ENCODE measurements at regions not wholly inside any gene's neighbourhood (a gene's known extent, or its start where the extent isn't known, plus 50 kb on each side); places are given as distances from the start of the nearest gene placed in this dataset.

GRCh38 chr10:111347386-111348013 lies 270.7 kb downstream of the ADRA2A start:
- intact Hi-C loops (cut with micrococcal nuclease) (no loop called here), dilution Hi-C loops (cut with MboI; ENCODE audit: extremely low pct_ligation_motif_present, low sequenced_read_pairs) (no loop called here)
- TF ChIP-seq JUN (IDR thresholded peaks at IDR 0.05; ENCODE audit: borderline replicate concordance, insufficient read depth, insufficient read length, low read depth) (no peak), FOS (IDR thresholded peaks at IDR 0.05; ENCODE audit: borderline replicate concordance, insufficient read depth, low read length) (no peak), MAX (IDR thresholded peaks at IDR 0.05; ENCODE audit: insufficient read depth, insufficient read length) (no peak), POLR2AphosphoS5 (IDR thresholded peaks at IDR 0.05; ENCODE audit: insufficient read depth, low read depth, low read length) (no peak), EZH2 (IDR thresholded peaks at IDR 0.05; ENCODE audit: borderline replicate concordance, low read depth, low read length, severe bottlenecking) (no peak), MYC (IDR thresholded peaks at IDR 0.05; ENCODE audit: low read depth, low read length) (no peak), CTCF (IDR thresholded peaks at IDR 0.05; ENCODE audit: extremely low read depth in 1 of 2, insufficient read depth in 1 of 2, low read depth in 1 of 2, low read length in 2 of 2) (no peak), GATA2 (IDR thresholded peaks at IDR 0.05; ENCODE audit: insufficient read depth, insufficient read length, low read depth, low read length) (no peak), POLR2A (IDR thresholded peaks at IDR 0.05; ENCODE audit: low read depth, low read length) (no peak)
- no peak overlapping the region for H3K9ac ChIP-seq (replicated peaks; ENCODE audit: extremely low read depth, insufficient read depth, low read length)
- no peaks in the 10 kb centered on the region for H3K79me2 ChIP-seq (ENCODE audit: control insufficient read depth, insufficient read depth, low read length)
- H3K27me3 ChIP-seq (ENCODE audit: control insufficient read depth in 2 of 2, insufficient read depth in 2 of 2, low read length in 2 of 2) = no peaks in the 10 kb centered on the region
- H2AFZ ChIP-seq (ENCODE audit: low read depth, low read length) = no peak overlapping the region
- H3K9me3 ChIP-seq (replicated peaks; ENCODE audit: control insufficient read depth, insufficient read depth, low read length) = no peaks in the 10 kb centered on the region
- H4K20me1 ChIP-seq (replicated peaks; ENCODE audit: control insufficient read depth, extremely low read depth, insufficient read depth, low read length) = no peaks in the 10 kb centered on the region
- no peaks in the 10 kb centered on the region for H3K4me1 ChIP-seq (ENCODE audit: control insufficient read depth, extremely low read depth, insufficient read depth, low read length)
- H3K4me2 ChIP-seq (ENCODE audit: insufficient read depth, low read length) = no peak overlapping the region
- FAIRE-seq = no peak
- ChIA-PET CTCF (no interaction called here), POLR2A (no interaction called here)
- H3K36me3 ChIP-seq (ENCODE audit: control insufficient read depth in 2 of 2, extremely low read depth in 1 of 2, insufficient read depth in 2 of 2, low read length in 2 of 2) = no peaks in the 10 kb centered on the region
- H3K4me3 ChIP-seq (replicated peaks in 1 of 3; ENCODE audit: insufficient read depth in 1 of 3, low read depth in 1 of 3, low read length in 3 of 3) = no peak overlapping the region
- no peaks in the 10 kb centered on the region for H3K9me1 ChIP-seq (replicated peaks; ENCODE audit: control insufficient read depth, extremely low read depth, insufficient read depth, low read length)
- no peak for DNase-seq (ENCODE audit: low read depth, low spot score)
- no peak overlapping the region for H3K27ac ChIP-seq (ENCODE audit: insufficient read depth, low read depth, low read length)
- BruUV-seq (replicated peaks) = no TSS peak

Measured in endothelial cell of umbilical vein (primary cell).